Hepatocyte (in vitro differentiated cells): ENCODE measurements at regions not wholly inside any gene's neighbourhood (a gene's known extent, or its start where the extent isn't known, plus 50 kb on each side); places are given as distances from the start of the nearest gene placed in this dataset.

Source experiments
- EZH2 ChIP-seq: fragments of 200-600 bp; sonication (generic); IDR thresholded peaks from 2 replicates; pipeline ENCODE4 v1.6.1; 2016; ENCODE audit warnings: antibody characterized with exemption, mild to moderate bottlenecking, borderline replicate concordance
- TF ChIP-seq, protein P1 (sequence below): fragments of 200-600 bp; sonication (generic); IDR thresholded peaks from 2 replicates; pipeline ENCODE4 v1.5.1; 2016; ENCODE audit warnings: antibody characterized with exemption, mild to moderate bottlenecking; ENCODE audit not compliant: poor library complexity

GRCh38 chr5:171544913-171545765, 125.7 kb downstream of the FGF18 start:
- TF ChIP-seq, protein P1, sequence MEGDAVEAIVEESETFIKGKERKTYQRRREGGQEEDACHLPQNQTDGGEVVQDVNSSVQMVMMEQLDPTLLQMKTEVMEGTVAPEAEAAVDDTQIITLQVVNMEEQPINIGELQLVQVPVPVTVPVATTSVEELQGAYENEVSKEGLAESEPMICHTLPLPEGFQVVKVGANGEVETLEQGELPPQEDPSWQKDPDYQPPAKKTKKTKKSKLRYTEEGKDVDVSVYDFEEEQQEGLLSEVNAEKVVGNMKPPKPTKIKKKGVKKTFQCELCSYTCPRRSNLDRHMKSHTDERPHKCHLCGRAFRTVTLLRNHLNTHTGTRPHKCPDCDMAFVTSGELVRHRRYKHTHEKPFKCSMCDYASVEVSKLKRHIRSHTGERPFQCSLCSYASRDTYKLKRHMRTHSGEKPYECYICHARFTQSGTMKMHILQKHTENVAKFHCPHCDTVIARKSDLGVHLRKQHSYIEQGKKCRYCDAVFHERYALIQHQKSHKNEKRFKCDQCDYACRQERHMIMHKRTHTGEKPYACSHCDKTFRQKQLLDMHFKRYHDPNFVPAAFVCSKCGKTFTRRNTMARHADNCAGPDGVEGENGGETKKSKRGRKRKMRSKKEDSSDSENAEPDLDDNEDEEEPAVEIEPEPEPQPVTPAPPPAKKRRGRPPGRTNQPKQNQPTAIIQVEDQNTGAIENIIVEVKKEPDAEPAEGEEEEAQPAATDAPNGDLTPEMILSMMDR: no peak
- TF ChIP-seq EZH2: no peak
